Endothelial cell (in vitro differentiated cells): ENCODE measurements at regions not wholly inside any gene's neighbourhood (a gene's known extent, or its start where the extent isn't known, plus 50 kb on each side); places are given as distances from the start of the nearest gene placed in this dataset.

Experiments used
- DNase-seq: peaks from one replicate; pipeline ENCODE4 v3.0.0; 2021; ENCODE audit warnings: low spot score
- H3K27ac Mint-ChIP-seq: one replicate; pipeline ENCODE4 v1.8.0; 2021; ENCODE audit warnings: mixed read lengths, inconsistent platforms; ENCODE audit not compliant: unreplicated experiment
- H3K27me3 Mint-ChIP-seq: one replicate; pipeline ENCODE4 v1.8.0; 2021; ENCODE audit warnings: mild to moderate bottlenecking, moderate library complexity, mixed read lengths, inconsistent platforms; ENCODE audit not compliant: unreplicated experiment
- H3K36me3 Mint-ChIP-seq: one replicate; pipeline ENCODE4 v1.8.0; 2021; ENCODE audit warnings: mild to moderate bottlenecking, low read depth, mixed read lengths, inconsistent platforms; ENCODE audit not compliant: unreplicated experiment
- H3K4me1 Mint-ChIP-seq: one replicate; pipeline ENCODE4 v1.8.0; 2021; ENCODE audit warnings: mild to moderate bottlenecking, mixed read lengths, inconsistent platforms; ENCODE audit not compliant: unreplicated experiment
- H3K4me3 Mint-ChIP-seq: one replicate; pipeline ENCODE4 v1.8.0; 2021; ENCODE audit warnings: mild to moderate bottlenecking, mixed read lengths, inconsistent platforms; ENCODE audit not compliant: unreplicated experiment
- H3K9me3 Mint-ChIP-seq: one replicate; pipeline ENCODE4 v1.8.0; 2021; ENCODE audit warnings: mixed read lengths, inconsistent platforms; ENCODE audit not compliant: unreplicated experiment
- CTCF ChIP-seq: fragments of 200-600 bp; sonication (generic); IDR thresholded peaks from one replicate; pipeline ENCODE4 v1.5.0; 2021; ENCODE audit warnings: antibody characterized with exemption; ENCODE audit not compliant: unreplicated experiment

GRCh38 chr19:30755581-30755980 is 383.4 kb downstream of the ZNF536 start:
- Mint-ChIP-seq H3K4me3 (no peak overlapping the region), H3K36me3 (no peaks in the 10 kb centered on the region), H3K4me1 (no peaks in the 10 kb centered on the region), H3K9me3 (no peaks in the 10 kb centered on the region), H3K27ac (no peak overlapping the region), H3K27me3 (peaks cover 3% of the 10 kb centered on the region)
- TF ChIP-seq CTCF: no peak
- no peak for DNase-seq

- H3K36me3 Mint-ChIP-seq: no peaks in the 10 kb centered on the region
- no peak for TF ChIP-seq CTCF
- no peaks in the 10 kb centered on the region for H3K9me3 Mint-ChIP-seq
- H3K4me1 Mint-ChIP-seq: no peaks in the 10 kb centered on the region
- peaks cover 3% of the 10 kb centered on the region for H3K27me3 Mint-ChIP-seq
- H3K27ac Mint-ChIP-seq: no peak overlapping the region
- no peak overlapping the region for H3K4me3 Mint-ChIP-seq
- no peak for DNase-seq
Measured at GRCh38 chr19:30754162-30754561, 382.0 kb downstream of the ZNF536 start.

- TF ChIP-seq CTCF: no peak
- H3K36me3 Mint-ChIP-seq: no peaks in the 10 kb centered on the region
- no peak overlapping the region for H3K4me3 Mint-ChIP-seq
- no peak for DNase-seq
- H3K27ac Mint-ChIP-seq: no peak overlapping the region
- peaks cover 3% of the 10 kb centered on the region for H3K27me3 Mint-ChIP-seq
- H3K9me3 Mint-ChIP-seq: no peaks in the 10 kb centered on the region
- no peaks in the 10 kb centered on the region for H3K4me1 Mint-ChIP-seq
Measured at GRCh38 chr19:30752876-30753275, 380.7 kb downstream of the ZNF536 start.

- Mint-ChIP-seq H3K4me3 (no peak overlapping the region), H3K36me3 (no peaks in the 10 kb centered on the region), H3K27me3 (peaks cover 3% of the 10 kb centered on the region), H3K9me3 (no peaks in the 10 kb centered on the region), H3K27ac (no peak overlapping the region), H3K4me1 (no peaks in the 10 kb centered on the region)
- DNase-seq: no peak
- TF ChIP-seq CTCF: no peak
Measured at GRCh38 chr19:30752201-30752600, 380.0 kb downstream of the ZNF536 start.

- no peak for DNase-seq
- Mint-ChIP-seq H3K27me3 (no peaks in the 10 kb centered on the region), H3K4me1 (peaks cover 2% of the 10 kb centered on the region), H3K4me3 (no peak overlapping the region), H3K9me3 (no peaks in the 10 kb centered on the region), H3K27ac (no peak overlapping the region), H3K36me3 (no peaks in the 10 kb centered on the region)
- no peak for TF ChIP-seq CTCF
Measured at GRCh38 chr19:30745476-30745985, 373.3 kb downstream of the ZNF536 start.
